BE2C (cell line): ENCODE measurements at regions not wholly inside any gene's neighbourhood (a gene's known extent, or its start where the extent isn't known, plus 50 kb on each side); places are given as distances from the start of the nearest gene placed in this dataset.

Experiments
- DNase-seq: peaks from one replicate; pipeline ENCODE4 v3.0.0-alpha.2; 2020
- H3K27me3 ChIP-seq: fragments of 250-450 bp; sonication (Bioruptor Pico); 2 replicates; pipeline ENCODE4 v1.5.1; 2020; ENCODE audit warnings: mild to moderate bottlenecking
- H3K36me3 ChIP-seq: fragments of 250-450 bp; sonication (Bioruptor Pico); 2 replicates; pipeline ENCODE4 v1.5.1; 2020; ENCODE audit warnings: mild to moderate bottlenecking
- H3K4me1 ChIP-seq: fragments of 250-450 bp; sonication (Bioruptor Pico); 2 replicates; pipeline ENCODE4 v1.5.1; 2020
- H3K4me3 ChIP-seq: 2 replicates; pipeline ENCODE4 v1.5.1; 2011; ENCODE audit warnings: low read depth, low read length
- H3K9me3 ChIP-seq: fragments of 250-450 bp; sonication (Bioruptor Pico); 2 replicates; pipeline ENCODE4 v1.5.1; 2020
- CTCF ChIP-seq: IDR thresholded peaks from 2 replicates; pipeline ENCODE4 v1.5.1; 2012; ENCODE audit warnings: mild to moderate bottlenecking, low read depth, low read length

GRCh38 chr22:19641983-19642451 is 72.3 kb upstream of the SEPTIN5 start:
- H3K27me3 ChIP-seq = no peaks in the 10 kb centered on the region
- H3K4me3 ChIP-seq = no peak overlapping the region
- TF ChIP-seq CTCF = no peak
- DNase-seq = no peak
- no peaks in the 10 kb centered on the region for H3K4me1 ChIP-seq
- no peaks in the 10 kb centered on the region for H3K36me3 ChIP-seq
- no peaks in the 10 kb centered on the region for H3K9me3 ChIP-seq

GRCh38 chr22:19643448-19644313 is 70.6 kb upstream of the SEPTIN5 start:
- H3K27me3 ChIP-seq = no peaks in the 10 kb centered on the region
- no peak overlapping the region for H3K4me3 ChIP-seq
- H3K9me3 ChIP-seq = no peaks in the 10 kb centered on the region; the same call in 1 of the 2 replicates
- no peaks in the 10 kb centered on the region for H3K36me3 ChIP-seq
- TF ChIP-seq CTCF = no peak
- H3K4me1 ChIP-seq = no peaks in the 10 kb centered on the region
- no peak for DNase-seq

- no peaks in the 10 kb centered on the region for H3K36me3 ChIP-seq
- H3K4me1 ChIP-seq = no peaks in the 10 kb centered on the region
- no peak for DNase-seq
- TF ChIP-seq CTCF = no peak
- no peaks in the 10 kb centered on the region; the same call in 1 of the 2 replicates for H3K9me3 ChIP-seq
- H3K27me3 ChIP-seq = no peaks in the 10 kb centered on the region
- H3K4me3 ChIP-seq = no peak overlapping the region
Measured at GRCh38 chr22:19644314-19645223, 69.7 kb upstream of the SEPTIN5 start.

GRCh38 chr22:19645391-19645790 is 68.9 kb upstream of the SEPTIN5 start:
- Histone ChIP-seq H3K4me1 (no peaks in the 10 kb centered on the region), H3K4me3 (no peak overlapping the region), H3K27me3 (no peaks in the 10 kb centered on the region), H3K9me3 (no peaks in the 10 kb centered on the region; the same call in 1 of the 2 replicates), H3K36me3 (no peaks in the 10 kb centered on the region)
- TF ChIP-seq CTCF = 0 out of 2 replicates have a peak, but pooled peaks have one; percentile 5
- no peak for DNase-seq

GRCh38 chr22:19645905-19646304 is 68.4 kb upstream of the SEPTIN5 start:
- no peak for DNase-seq
- H3K4me3 ChIP-seq = no peak overlapping the region
- no peaks in the 10 kb centered on the region; the same call in 1 of the 2 replicates for H3K9me3 ChIP-seq
- TF ChIP-seq CTCF = no peak
- H3K4me1 ChIP-seq = no peaks in the 10 kb centered on the region
- no peaks in the 10 kb centered on the region for H3K27me3 ChIP-seq
- no peaks in the 10 kb centered on the region for H3K36me3 ChIP-seq
